ENCODE measurements at regions not wholly inside any gene's neighbourhood (a gene's known extent, or its start where the extent isn't known, plus 50 kb on each side); places are given as distances from the start of the nearest gene placed in this dataset.

- no peak for DNase-seq (ENCODE audit: low read depth)
Measured at GRCh38 chr1:209063767-209064659, 519.5 kb upstream of the CAMK1G start.

GRCh38 chr1:209064850-209065706, 518.4 kb upstream of the CAMK1G start:
- DNase-seq (ENCODE audit: low read depth): no peak

GRCh38 chr1:209072481-209072880, 511.0 kb upstream of the CAMK1G start:
- no peak for DNase-seq (ENCODE audit: low read depth)

GRCh38 chr1:209073879-209074278, 509.6 kb upstream of the CAMK1G start:
- no peak for DNase-seq (ENCODE audit: low read depth)

GRCh38 chr1:209074575-209075250, 508.8 kb upstream of the CAMK1G start:
- no peak for DNase-seq (ENCODE audit: low read depth)

- no peak for DNase-seq (ENCODE audit: low read depth)
Measured at GRCh38 chr1:209076688-209077087, 506.8 kb upstream of the CAMK1G start.

- DNase-seq (ENCODE audit: low read depth): no peak
Measured at GRCh38 chr1:209080170-209080781, 503.2 kb upstream of the CAMK1G start.

GRCh38 chr1:209086486-209087192, 496.9 kb upstream of the CAMK1G start:
- no peak for DNase-seq (ENCODE audit: low read depth)

- no peak for DNase-seq (ENCODE audit: low read depth)
Measured at GRCh38 chr1:209094384-209094783, 489.1 kb upstream of the CAMK1G start.

- no peak for DNase-seq (ENCODE audit: low read depth)
Measured at GRCh38 chr1:209095627-209096595, 487.6 kb upstream of the CAMK1G start.

- no peak for DNase-seq (ENCODE audit: low read depth)
Measured at GRCh38 chr1:209100460-209100859, 483.1 kb upstream of the CAMK1G start.

- no peak for DNase-seq (ENCODE audit: low read depth)
Measured at GRCh38 chr1:209101106-209101505, 482.4 kb upstream of the CAMK1G start.

GRCh38 chr1:209102120-209102519, 481.4 kb upstream of the CAMK1G start:
- no peak for DNase-seq (ENCODE audit: low read depth)

- no peak for DNase-seq (ENCODE audit: low read depth)
Measured at GRCh38 chr1:209102531-209102930, 481.0 kb upstream of the CAMK1G start.

- no peak for DNase-seq (ENCODE audit: low read depth)
Measured at GRCh38 chr1:209103092-209103491, 480.4 kb upstream of the CAMK1G start.

- DNase-seq (ENCODE audit: low read depth): no peak
Measured at GRCh38 chr1:209104646-209105045, 478.9 kb upstream of the CAMK1G start.

GRCh38 chr1:209105701-209106100, 477.8 kb upstream of the CAMK1G start:
- DNase-seq (ENCODE audit: low read depth): no peak

- DNase-seq (ENCODE audit: low read depth): no peak
Measured at GRCh38 chr1:209106237-209106741, 477.2 kb upstream of the CAMK1G start.

- DNase-seq (ENCODE audit: low read depth): no peak
Measured at GRCh38 chr1:209106861-209107260, 476.7 kb upstream of the CAMK1G start.

- no peak for DNase-seq (ENCODE audit: low read depth)
Measured at GRCh38 chr1:209107535-209107934, 476.0 kb upstream of the CAMK1G start.
